ENCODE measurements at regions not wholly inside any gene's neighbourhood (a gene's known extent, or its start where the extent isn't known, plus 50 kb on each side); places are given as distances from the start of the nearest gene placed in this dataset.

- H3K4me3 Mint-ChIP-seq: no peak overlapping the region
- no peaks in the 10 kb centered on the region for H3K9me3 Mint-ChIP-seq
- peaks cover 17% of the 10 kb centered on the region for H3K27me3 Mint-ChIP-seq
- H3K27ac Mint-ChIP-seq: no peak overlapping the region
- DNase-seq: no peak
- peaks cover 46% of the 10 kb centered on the region for H3K4me1 Mint-ChIP-seq
- no peaks in the 10 kb centered on the region for H3K36me3 Mint-ChIP-seq
These were observed 294.4 kb upstream of the PRDM1 start for GRCh38 chr6:105791583-105792318.

- no peaks in the 10 kb centered on the region for H3K9me3 Mint-ChIP-seq
- H3K36me3 Mint-ChIP-seq: no peaks in the 10 kb centered on the region
- peaks cover 46% of the 10 kb centered on the region for H3K4me1 Mint-ChIP-seq
- H3K27ac Mint-ChIP-seq: no peak overlapping the region
- H3K27me3 Mint-ChIP-seq: peaks cover 17% of the 10 kb centered on the region
- DNase-seq: no peak
- no peak overlapping the region for H3K4me3 Mint-ChIP-seq
These were observed 295.0 kb upstream of the PRDM1 start for GRCh38 chr6:105791179-105791578.

- Mint-ChIP-seq H3K4me3 (no peak overlapping the region), H3K27ac (no peak overlapping the region), H3K36me3 (no peaks in the 10 kb centered on the region), H3K27me3 (peaks cover 16% of the 10 kb centered on the region), H3K4me1 (peaks cover 45% of the 10 kb centered on the region), H3K9me3 (no peaks in the 10 kb centered on the region)
- no peak for DNase-seq
These were observed 295.5 kb upstream of the PRDM1 start for GRCh38 chr6:105790635-105791034.

GRCh38 chr6:105789935-105790334 lies 296.2 kb upstream of the PRDM1 start:
- Mint-ChIP-seq H3K27ac (no peak overlapping the region), H3K4me3 (no peak overlapping the region), H3K36me3 (peaks cover under 1% of the 10 kb centered on the region), H3K9me3 (no peaks in the 10 kb centered on the region), H3K27me3 (peaks cover 13% of the 10 kb centered on the region), H3K4me1 (peaks cover 40% of the 10 kb centered on the region)
- no peak for DNase-seq

GRCh38 chr6:105787747-105788146 lies 298.4 kb upstream of the PRDM1 start:
- Mint-ChIP-seq H3K27me3 (peaks cover 18% of the 10 kb centered on the region), H3K36me3 (peaks cover 1% of the 10 kb centered on the region), H3K4me3 (no peak overlapping the region), H3K27ac (no peak overlapping the region), H3K9me3 (no peaks in the 10 kb centered on the region), H3K4me1 (peaks cover 21% of the 10 kb centered on the region)
- DNase-seq: no peak

- Mint-ChIP-seq H3K27me3 (peaks cover 13% of the 10 kb centered on the region), H3K27ac (no peak overlapping the region), H3K4me1 (peaks cover 22% of the 10 kb centered on the region), H3K36me3 (peaks cover 1% of the 10 kb centered on the region), H3K9me3 (peaks cover 1% of the 10 kb centered on the region), H3K4me3 (no peak overlapping the region)
- DNase-seq: peak; percentile 30
These were observed 299.1 kb upstream of the PRDM1 start for GRCh38 chr6:105786890-105787655.

GRCh38 chr6:105786449-105786848 lies 299.7 kb upstream of the PRDM1 start:
- no peak for DNase-seq
- peaks cover 1% of the 10 kb centered on the region for H3K9me3 Mint-ChIP-seq
- H3K27ac Mint-ChIP-seq: no peak overlapping the region
- H3K27me3 Mint-ChIP-seq: peaks cover 9% of the 10 kb centered on the region
- H3K4me3 Mint-ChIP-seq: no peak overlapping the region
- peaks cover 1% of the 10 kb centered on the region for H3K36me3 Mint-ChIP-seq
- H3K4me1 Mint-ChIP-seq: peaks cover 21% of the 10 kb centered on the region

- Mint-ChIP-seq H3K9me3 (peaks cover 1% of the 10 kb centered on the region), H3K27me3 (peaks cover 9% of the 10 kb centered on the region), H3K4me3 (no peak overlapping the region), H3K4me1 (peaks cover 23% of the 10 kb centered on the region), H3K36me3 (peaks cover 1% of the 10 kb centered on the region), H3K27ac (no peak overlapping the region)
- no peak for DNase-seq
These were observed 300.9 kb upstream of the PRDM1 start for GRCh38 chr6:105785066-105785811.

- peaks cover 1% of the 10 kb centered on the region for H3K36me3 Mint-ChIP-seq
- peaks cover 23% of the 10 kb centered on the region for H3K4me1 Mint-ChIP-seq
- peaks cover 1% of the 10 kb centered on the region for H3K9me3 Mint-ChIP-seq
- H3K27me3 Mint-ChIP-seq: peaks cover 5% of the 10 kb centered on the region
- DNase-seq: no peak
- H3K4me3 Mint-ChIP-seq: no peak overlapping the region
- H3K27ac Mint-ChIP-seq: no peak overlapping the region
These were observed 302.0 kb upstream of the PRDM1 start for GRCh38 chr6:105784179-105784578.

- Mint-ChIP-seq H3K27me3 (peaks cover 5% of the 10 kb centered on the region), H3K9me3 (peaks cover 1% of the 10 kb centered on the region), H3K4me3 (no peak overlapping the region), H3K36me3 (peaks cover 1% of the 10 kb centered on the region), H3K4me1 (peaks cover 23% of the 10 kb centered on the region), H3K27ac (no peak overlapping the region)
- no peak for DNase-seq
These were observed 302.7 kb upstream of the PRDM1 start for GRCh38 chr6:105783333-105783935.

GRCh38 chr6:105781915-105782314 lies 304.2 kb upstream of the PRDM1 start:
- Mint-ChIP-seq H3K27me3 (peaks cover 5% of the 10 kb centered on the region), H3K9me3 (peaks cover 7% of the 10 kb centered on the region), H3K36me3 (peaks cover 1% of the 10 kb centered on the region), H3K4me1 (peaks cover 16% of the 10 kb centered on the region), H3K27ac (no peak overlapping the region), H3K4me3 (no peak overlapping the region)
- DNase-seq: no peak

GRCh38 chr6:105781248-105781647 lies 304.9 kb upstream of the PRDM1 start:
- peaks cover 7% of the 10 kb centered on the region for H3K9me3 Mint-ChIP-seq
- H3K36me3 Mint-ChIP-seq: peaks cover 1% of the 10 kb centered on the region
- peaks cover 5% of the 10 kb centered on the region for H3K27me3 Mint-ChIP-seq
- H3K4me3 Mint-ChIP-seq: no peak overlapping the region
- DNase-seq: no peak
- H3K27ac Mint-ChIP-seq: no peak overlapping the region
- H3K4me1 Mint-ChIP-seq: peaks cover 16% of the 10 kb centered on the region

GRCh38 chr6:105780146-105780860 lies 305.8 kb upstream of the PRDM1 start:
- no peak overlapping the region for H3K27ac Mint-ChIP-seq
- H3K4me3 Mint-ChIP-seq: no peak overlapping the region
- no peak for DNase-seq
- peaks cover 5% of the 10 kb centered on the region for H3K27me3 Mint-ChIP-seq
- peaks cover 9% of the 10 kb centered on the region for H3K9me3 Mint-ChIP-seq
- peaks cover 16% of the 10 kb centered on the region for H3K4me1 Mint-ChIP-seq
- peaks cover 1% of the 10 kb centered on the region for H3K36me3 Mint-ChIP-seq

GRCh38 chr6:105779110-105779509 lies 307.0 kb upstream of the PRDM1 start:
- no peak overlapping the region for H3K27ac Mint-ChIP-seq
- peaks cover 14% of the 10 kb centered on the region for H3K9me3 Mint-ChIP-seq
- no peaks in the 10 kb centered on the region for H3K36me3 Mint-ChIP-seq
- H3K27me3 Mint-ChIP-seq: no peaks in the 10 kb centered on the region
- peaks cover 16% of the 10 kb centered on the region for H3K4me1 Mint-ChIP-seq
- H3K4me3 Mint-ChIP-seq: no peak overlapping the region
- DNase-seq: no peak

Data from activated naive CD8-positive, alpha-beta T cell treated with anti-CD3 and anti-CD28 coated beads for 36 hours (primary cell).